ENCODE measurements at regions not wholly inside any gene's neighbourhood (a gene's known extent, or its start where the extent isn't known, plus 50 kb on each side); places are given as distances from the start of the nearest gene placed in this dataset.
"Not testable (repeated sequence)": the region's sequence is repeated elsewhere in the genome, so short reads cannot be mapped to it uniquely, and the experiment has no call there.

GRCh38 chr13:46460223-46460622, 73.2 kb upstream of the RUBCNL start:
- not testable (repeated sequence) for H3K4me3 Mint-ChIP-seq; H3K4me1 Mint-ChIP-seq; ATAC-seq; H3K36me3 ChIP-seq (ENCODE audit: insufficient read depth); H3K27ac ChIP-seq (ENCODE audit: low read depth); H3K36me3 Mint-ChIP-seq (ENCODE audit: low read depth); H3K9me3 Mint-ChIP-seq; H4K20me1 ChIP-seq (replicated peaks; ENCODE audit: insufficient read depth); H3F3A ChIP-seq (replicated peaks; ENCODE audit: low read depth); H3K79me2 ChIP-seq (replicated peaks; ENCODE audit: insufficient read depth); H3K27me3 Mint-ChIP-seq (ENCODE audit: insufficient read depth, low read depth, poor library complexity); H3K4me2 ChIP-seq; H3K27me3 ChIP-seq (ENCODE audit: insufficient read depth); H2AFZ ChIP-seq; H3K4me1 ChIP-seq (ENCODE audit: insufficient read depth); DNase-seq (ENCODE audit: low spot score); H3K27ac Mint-ChIP-seq; H3K4me3 ChIP-seq; H3K9me2 ChIP-seq (ENCODE audit: insufficient read depth)

DNA sequence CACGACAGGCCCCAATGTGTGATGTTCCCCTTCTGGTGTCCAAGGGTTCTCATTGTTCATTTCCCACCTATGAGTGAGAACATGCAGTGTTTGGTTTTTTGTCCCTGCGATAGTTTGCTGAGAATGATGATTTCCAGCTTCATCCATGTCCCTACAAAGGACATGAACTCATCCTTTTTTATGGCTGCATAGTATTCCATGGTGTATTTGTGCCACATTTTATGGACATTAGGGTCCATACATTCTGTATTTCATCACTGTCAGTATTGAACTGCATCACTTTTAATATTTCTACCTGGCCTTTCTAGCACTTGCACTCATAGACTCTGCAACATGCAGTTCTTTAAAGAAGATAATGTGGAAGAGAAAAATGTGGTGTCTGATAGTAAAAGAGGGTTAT, 70.2 kb upstream of the RUBCNL start:
- H3K4me1 Mint-ChIP-seq; ATAC-seq; H3K9me2 ChIP-seq (ENCODE audit: insufficient read depth); H4K20me1 ChIP-seq (replicated peaks; ENCODE audit: insufficient read depth); H3K27ac ChIP-seq (ENCODE audit: low read depth); H2AFZ ChIP-seq; DNase-seq (ENCODE audit: low spot score); H3K36me3 Mint-ChIP-seq (ENCODE audit: low read depth); H3K4me3 Mint-ChIP-seq; H3K9me3 Mint-ChIP-seq; H3F3A ChIP-seq (replicated peaks; ENCODE audit: low read depth); H3K4me3 ChIP-seq; H3K36me3 ChIP-seq (ENCODE audit: insufficient read depth); H3K79me2 ChIP-seq (replicated peaks; ENCODE audit: insufficient read depth); H3K4me2 ChIP-seq; H3K27ac Mint-ChIP-seq; H3K4me1 ChIP-seq (ENCODE audit: insufficient read depth); H3K27me3 ChIP-seq (ENCODE audit: insufficient read depth); H3K27me3 Mint-ChIP-seq (ENCODE audit: insufficient read depth, low read depth, poor library complexity): not testable (repeated sequence)

DNA sequence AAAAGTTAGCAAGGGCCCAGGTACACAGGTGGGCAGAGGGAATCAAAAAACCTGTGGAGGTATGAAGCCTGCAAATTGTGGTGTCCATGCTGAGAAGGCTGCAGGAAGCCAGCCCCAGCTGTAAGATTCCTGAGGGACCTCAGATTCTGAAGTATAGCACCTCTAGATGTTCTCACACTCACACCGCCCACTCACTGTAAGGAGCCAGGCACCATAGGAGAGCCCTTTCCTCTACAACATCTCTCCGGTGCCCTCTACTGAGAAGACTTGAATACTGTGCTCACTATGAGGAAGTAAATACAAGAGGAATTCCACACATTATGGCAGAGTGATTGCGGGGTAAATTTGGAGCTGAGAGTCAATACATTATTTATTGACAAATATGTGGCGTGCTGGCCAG, 68.9 kb upstream of the RUBCNL start:
- H3K4me2 ChIP-seq; H2AFZ ChIP-seq; H3K4me3 ChIP-seq; H3K9me2 ChIP-seq (ENCODE audit: insufficient read depth); H3K4me1 Mint-ChIP-seq; H3K79me2 ChIP-seq (replicated peaks; ENCODE audit: insufficient read depth); H3K27me3 ChIP-seq (ENCODE audit: insufficient read depth); H4K20me1 ChIP-seq (replicated peaks; ENCODE audit: insufficient read depth); H3K4me1 ChIP-seq (ENCODE audit: insufficient read depth); H3K27me3 Mint-ChIP-seq (ENCODE audit: insufficient read depth, low read depth, poor library complexity); H3F3A ChIP-seq (replicated peaks; ENCODE audit: low read depth); H3K4me3 Mint-ChIP-seq; H3K27ac ChIP-seq (ENCODE audit: low read depth); H3K27ac Mint-ChIP-seq; H3K36me3 Mint-ChIP-seq (ENCODE audit: low read depth); H3K9me3 Mint-ChIP-seq; H3K36me3 ChIP-seq (ENCODE audit: insufficient read depth): not testable (repeated sequence)
- peak; percentile 100 for ATAC-seq
- DNase-seq (ENCODE audit: low spot score) = peak; percentile 74
- TF ChIP-seq, protein P1, sequence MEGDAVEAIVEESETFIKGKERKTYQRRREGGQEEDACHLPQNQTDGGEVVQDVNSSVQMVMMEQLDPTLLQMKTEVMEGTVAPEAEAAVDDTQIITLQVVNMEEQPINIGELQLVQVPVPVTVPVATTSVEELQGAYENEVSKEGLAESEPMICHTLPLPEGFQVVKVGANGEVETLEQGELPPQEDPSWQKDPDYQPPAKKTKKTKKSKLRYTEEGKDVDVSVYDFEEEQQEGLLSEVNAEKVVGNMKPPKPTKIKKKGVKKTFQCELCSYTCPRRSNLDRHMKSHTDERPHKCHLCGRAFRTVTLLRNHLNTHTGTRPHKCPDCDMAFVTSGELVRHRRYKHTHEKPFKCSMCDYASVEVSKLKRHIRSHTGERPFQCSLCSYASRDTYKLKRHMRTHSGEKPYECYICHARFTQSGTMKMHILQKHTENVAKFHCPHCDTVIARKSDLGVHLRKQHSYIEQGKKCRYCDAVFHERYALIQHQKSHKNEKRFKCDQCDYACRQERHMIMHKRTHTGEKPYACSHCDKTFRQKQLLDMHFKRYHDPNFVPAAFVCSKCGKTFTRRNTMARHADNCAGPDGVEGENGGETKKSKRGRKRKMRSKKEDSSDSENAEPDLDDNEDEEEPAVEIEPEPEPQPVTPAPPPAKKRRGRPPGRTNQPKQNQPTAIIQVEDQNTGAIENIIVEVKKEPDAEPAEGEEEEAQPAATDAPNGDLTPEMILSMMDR (conservative IDR thresholded peaks at IDR 0.05; ENCODE audit: low read depth in 2 of 2) = peak; percentile 38 to 56; a peak in 3 of 4 replicates

DNA sequence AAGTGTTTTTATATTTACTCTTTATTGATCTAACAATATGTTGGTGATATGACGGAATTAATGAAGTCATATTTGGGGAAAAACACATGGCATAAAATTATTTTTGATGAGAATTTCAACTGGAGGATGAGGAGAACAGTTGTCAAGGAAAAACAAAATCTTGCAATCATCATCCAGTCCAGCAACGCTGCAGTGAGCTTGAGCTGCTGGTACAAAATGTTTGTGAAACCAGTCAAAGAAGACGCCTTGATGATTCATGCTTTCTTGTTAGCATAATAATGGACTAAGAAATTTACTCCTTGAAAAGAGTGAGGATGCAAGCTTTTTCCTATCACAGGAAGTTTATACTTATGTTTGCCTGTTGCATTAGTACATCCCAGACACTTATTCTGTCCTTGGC, 64.1 kb upstream of the RUBCNL start:
- not testable (repeated sequence) for H3K27me3 Mint-ChIP-seq (ENCODE audit: insufficient read depth, low read depth, poor library complexity); H3K9me2 ChIP-seq (ENCODE audit: insufficient read depth); DNase-seq (ENCODE audit: low spot score); H3K9me3 Mint-ChIP-seq; ATAC-seq; H3K4me2 ChIP-seq; H2AFZ ChIP-seq; H3K36me3 ChIP-seq (ENCODE audit: insufficient read depth); H3K36me3 Mint-ChIP-seq (ENCODE audit: low read depth); H3K79me2 ChIP-seq (replicated peaks; ENCODE audit: insufficient read depth); H3F3A ChIP-seq (replicated peaks; ENCODE audit: low read depth); H4K20me1 ChIP-seq (replicated peaks; ENCODE audit: insufficient read depth); H3K4me3 ChIP-seq; H3K27me3 ChIP-seq (ENCODE audit: insufficient read depth); H3K27ac ChIP-seq (ENCODE audit: low read depth); H3K4me3 Mint-ChIP-seq
- peaks cover 15% of the 10 kb centered on the region; the same call in 1 of the 2 replicates for H3K4me1 ChIP-seq (ENCODE audit: insufficient read depth)
- H3K27ac Mint-ChIP-seq = peak overlapping the region; percentile 43; the same call in 1 of the 2 replicates
- H3K4me1 Mint-ChIP-seq = peaks cover 14% of the 10 kb centered on the region

- H3K27me3 Mint-ChIP-seq (ENCODE audit: insufficient read depth, low read depth, poor library complexity); H3K36me3 Mint-ChIP-seq (ENCODE audit: low read depth); ATAC-seq; H3K27me3 ChIP-seq (ENCODE audit: insufficient read depth); H3F3A ChIP-seq (replicated peaks; ENCODE audit: low read depth); H3K27ac ChIP-seq (ENCODE audit: low read depth); H3K36me3 ChIP-seq (ENCODE audit: insufficient read depth); H3K9me2 ChIP-seq (ENCODE audit: insufficient read depth); H3K9me3 Mint-ChIP-seq; H3K4me3 Mint-ChIP-seq; H3K27ac Mint-ChIP-seq; H4K20me1 ChIP-seq (replicated peaks; ENCODE audit: insufficient read depth); H2AFZ ChIP-seq; H3K79me2 ChIP-seq (replicated peaks; ENCODE audit: insufficient read depth); H3K4me3 ChIP-seq; H3K4me2 ChIP-seq; DNase-seq (ENCODE audit: low spot score): not testable (repeated sequence)
- peaks cover 14% of the 10 kb centered on the region for H3K4me1 Mint-ChIP-seq
- H3K4me1 ChIP-seq (ENCODE audit: insufficient read depth) = peaks cover 15% of the 10 kb centered on the region; the same call in 1 of the 2 replicates
Observed at GRCh38 chr13:46449949-46450348, 62.9 kb upstream of the RUBCNL start.

DNA sequence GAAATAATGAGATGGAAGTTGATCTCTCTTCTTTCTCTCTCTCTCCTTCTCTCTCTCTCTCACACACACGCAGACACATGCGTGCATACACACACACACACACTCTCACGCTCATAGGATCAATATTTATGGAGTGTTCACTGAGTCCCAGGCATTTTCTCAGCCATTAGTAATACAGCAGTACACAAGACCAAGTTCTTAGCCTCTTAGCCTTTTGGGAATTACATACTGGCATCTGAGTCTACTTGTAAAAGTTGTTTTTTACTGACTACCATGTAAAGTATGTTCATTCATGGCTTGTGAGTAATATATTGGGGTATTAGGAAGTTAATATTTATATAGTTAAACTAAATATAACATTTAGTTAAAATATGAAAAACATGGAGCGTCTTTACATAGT, 61.1 kb upstream of the RUBCNL start:
- not testable (repeated sequence) for DNase-seq (ENCODE audit: low spot score); H3K27me3 ChIP-seq (ENCODE audit: insufficient read depth); H3K9me2 ChIP-seq (ENCODE audit: insufficient read depth); H3F3A ChIP-seq (replicated peaks; ENCODE audit: low read depth); H3K27me3 Mint-ChIP-seq (ENCODE audit: insufficient read depth, low read depth, poor library complexity); H3K79me2 ChIP-seq (replicated peaks; ENCODE audit: insufficient read depth); H3K4me3 ChIP-seq; H3K27ac ChIP-seq (ENCODE audit: low read depth); H3K4me2 ChIP-seq; H3K36me3 Mint-ChIP-seq (ENCODE audit: low read depth); ATAC-seq; H3K27ac Mint-ChIP-seq; H2AFZ ChIP-seq; H4K20me1 ChIP-seq (replicated peaks; ENCODE audit: insufficient read depth); H3K9me3 Mint-ChIP-seq; H3K36me3 ChIP-seq (ENCODE audit: insufficient read depth); H3K4me3 Mint-ChIP-seq
- H3K4me1 Mint-ChIP-seq = peaks cover 14% of the 10 kb centered on the region
- peaks cover 15% of the 10 kb centered on the region; the same call in 1 of the 2 replicates for H3K4me1 ChIP-seq (ENCODE audit: insufficient read depth)
